ENCODE measurements at regions not wholly inside any gene's neighbourhood (a gene's known extent, or its start where the extent isn't known, plus 50 kb on each side); places are given as distances from the start of the nearest gene placed in this dataset.

- peak; percentile 77 for DNase-seq
Observed at GRCh38 chrX:39875834-39876628, 221.7 kb downstream of the BCOR start.

GRCh38 chrX:39877905-39878304 lies 219.9 kb downstream of the BCOR start:
- DNase-seq = no peak

GRCh38 chrX:39883666-39884065 lies 214.1 kb downstream of the BCOR start:
- no peak for DNase-seq

GRCh38 chrX:39886282-39886681 lies 211.5 kb downstream of the BCOR start:
- no peak for DNase-seq

GRCh38 chrX:39888730-39889129 lies 209.0 kb downstream of the BCOR start:
- no peak for DNase-seq

- DNase-seq = no peak
Observed at GRCh38 chrX:39889704-39890103, 208.1 kb downstream of the BCOR start.

- no peak for DNase-seq
Observed at GRCh38 chrX:39890807-39891206, 207.0 kb downstream of the BCOR start.

GRCh38 chrX:39891781-39892180 lies 206.0 kb downstream of the BCOR start:
- peak; percentile 49 for DNase-seq

- DNase-seq = no peak
Observed at GRCh38 chrX:39893417-39894338, 204.1 kb downstream of the BCOR start.

- DNase-seq = no peak
Observed at GRCh38 chrX:39894683-39895082, 203.1 kb downstream of the BCOR start.

- peak; percentile 35 for DNase-seq
Observed at GRCh38 chrX:39895218-39896110, 202.3 kb downstream of the BCOR start.

- no peak for DNase-seq
Observed at GRCh38 chrX:39896951-39897740, 200.6 kb downstream of the BCOR start.

- no peak for DNase-seq
Observed at GRCh38 chrX:39897741-39898097, 200.0 kb downstream of the BCOR start.

GRCh38 chrX:39898147-39898546 lies 199.6 kb downstream of the BCOR start:
- no peak for DNase-seq

- DNase-seq = no peak
Observed at GRCh38 chrX:39899059-39899458, 198.7 kb downstream of the BCOR start.

GRCh38 chrX:39899856-39900776 lies 197.6 kb downstream of the BCOR start:
- peak; percentile 5 for DNase-seq

- no peak for DNase-seq
Observed at GRCh38 chrX:39900777-39901170, 197.0 kb downstream of the BCOR start.

GRCh38 chrX:39903343-39903742 lies 194.4 kb downstream of the BCOR start:
- DNase-seq = no peak

- no peak for DNase-seq
Observed at GRCh38 chrX:39903937-39904336, 193.8 kb downstream of the BCOR start.

GRCh38 chrX:39904816-39905537 lies 192.8 kb downstream of the BCOR start:
- no peak for DNase-seq
